CD4-positive, alpha-beta T cell treated with Interleukin-4 for 4 hours (primary cell): ENCODE measurements at regions not wholly inside any gene's neighbourhood (a gene's known extent, or its start where the extent isn't known, plus 50 kb on each side); places are given as distances from the start of the nearest gene placed in this dataset.
"Not testable (repeated sequence)": the region's sequence is repeated elsewhere in the genome, so short reads cannot be mapped to it uniquely, and the experiment has no call there.

Source experiments
- DNase-seq: peaks from one replicate; pipeline ENCODE4 v3.0.0-alpha.2; 2020

DNA sequence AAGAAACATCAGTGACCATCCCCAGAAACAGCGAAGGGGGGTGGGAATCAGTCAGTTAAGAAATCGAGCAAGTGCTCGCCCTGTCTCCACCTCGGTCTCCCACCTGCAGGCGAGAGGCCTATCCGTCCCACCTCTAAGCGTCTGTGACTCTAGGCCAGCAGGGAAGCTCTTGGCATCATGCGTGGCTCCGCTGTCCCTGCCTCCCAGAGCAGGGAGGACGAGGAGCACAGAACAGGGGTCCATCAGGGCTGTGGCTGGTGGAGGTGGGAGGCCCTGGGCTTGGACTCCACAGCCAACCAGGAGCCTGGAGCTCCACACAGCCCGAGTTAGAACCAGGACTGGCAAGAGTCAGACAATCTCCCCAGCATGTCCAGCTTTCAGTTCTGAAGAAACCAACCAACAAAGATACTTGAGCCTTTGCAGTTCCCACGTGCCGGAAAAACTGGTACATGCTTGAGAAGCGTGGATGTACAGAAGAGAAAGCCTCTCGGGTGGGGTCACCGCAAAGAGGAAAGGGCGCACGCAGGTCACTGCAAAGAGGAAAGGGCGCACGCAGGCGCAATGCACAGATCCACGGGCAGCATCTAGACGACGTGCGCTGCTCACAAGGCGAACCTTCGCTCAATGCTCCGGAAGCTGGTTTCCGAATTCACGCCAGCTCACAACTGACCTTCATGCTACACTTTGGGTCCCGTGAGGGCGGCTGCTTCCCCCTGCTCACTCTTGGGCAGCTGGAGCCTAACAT is 104.5 kb upstream of the ALKAL2 start:
- no peak for DNase-seq

DNA sequence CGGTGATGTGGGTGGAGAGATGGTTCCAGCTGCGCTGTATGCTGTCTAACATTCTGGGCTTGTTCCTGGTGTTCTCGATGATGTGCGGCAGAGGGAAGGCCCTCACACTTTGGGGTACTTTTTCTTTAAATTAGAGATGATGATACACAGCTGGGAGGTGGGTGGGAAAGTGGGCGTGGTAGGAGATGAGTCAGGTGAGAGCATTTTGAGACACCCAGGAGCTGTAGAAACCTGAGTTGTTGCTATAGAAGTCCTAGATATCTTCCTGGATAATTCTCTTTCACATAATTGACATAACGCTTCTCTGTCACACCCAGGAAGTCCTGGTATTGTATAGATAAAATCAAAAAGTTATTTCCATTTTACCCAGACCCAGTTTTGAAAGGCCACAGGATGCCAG is 103.8 kb upstream of the ALKAL2 start:
- no peak for DNase-seq

DNA sequence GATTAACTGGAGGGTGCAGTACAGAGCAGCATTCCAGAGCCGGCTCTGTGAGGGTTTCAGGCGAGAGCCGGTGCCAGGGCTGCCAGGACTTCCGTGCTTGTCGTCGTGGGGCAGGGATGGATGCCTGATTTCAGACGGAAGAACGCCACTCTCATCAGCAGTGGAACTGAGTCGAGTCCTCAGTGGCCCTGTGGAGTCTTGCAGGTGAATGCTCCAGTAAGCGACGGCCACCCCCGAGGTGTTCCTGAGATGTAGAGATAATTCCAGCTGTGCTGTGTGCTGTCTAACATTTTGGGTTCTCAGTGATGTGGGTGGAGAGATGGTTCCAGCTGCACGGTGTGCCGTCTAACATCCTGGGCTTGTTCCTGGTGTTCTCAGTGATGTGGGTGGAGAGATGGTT is 103.1 kb upstream of the ALKAL2 start:
- DNase-seq = no peak

DNA sequence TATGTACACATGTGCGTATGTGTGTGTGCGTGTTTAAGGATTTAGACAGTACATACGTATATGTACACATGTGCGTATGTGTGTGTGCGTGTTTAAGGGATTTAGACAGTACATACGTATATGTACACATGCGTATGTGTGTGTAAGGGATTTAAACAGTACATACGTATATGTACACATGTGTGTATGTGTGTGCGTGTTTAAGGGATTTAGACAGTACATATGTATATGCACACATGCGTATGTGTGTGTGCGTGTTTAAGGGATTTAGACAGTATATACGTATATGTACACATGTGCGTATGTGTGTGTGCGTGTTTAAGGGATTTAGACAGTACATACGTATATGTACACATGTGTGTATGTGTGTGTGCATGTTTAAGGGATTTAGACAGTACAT is 102.1 kb upstream of the ALKAL2 start:
- not testable (repeated sequence) for DNase-seq

DNA sequence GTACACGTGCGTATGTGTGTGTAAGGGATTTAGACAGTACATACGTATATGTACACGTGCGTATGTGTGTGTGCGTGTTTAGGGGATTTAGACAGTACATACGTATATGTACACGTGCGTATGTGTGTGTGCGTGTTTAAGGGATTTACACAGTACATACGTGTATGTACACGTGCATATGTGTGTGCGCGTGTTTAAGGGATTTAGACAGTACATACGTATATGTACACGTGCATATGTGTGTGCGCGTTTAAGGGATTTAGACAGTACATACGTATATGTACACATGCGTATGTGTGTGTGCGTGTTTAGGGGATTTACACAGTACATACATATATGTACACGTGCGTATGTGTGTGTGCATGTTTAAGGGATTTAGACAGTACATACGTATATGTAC is 100.9 kb upstream of the ALKAL2 start:
- DNase-seq = not testable (repeated sequence)

DNA sequence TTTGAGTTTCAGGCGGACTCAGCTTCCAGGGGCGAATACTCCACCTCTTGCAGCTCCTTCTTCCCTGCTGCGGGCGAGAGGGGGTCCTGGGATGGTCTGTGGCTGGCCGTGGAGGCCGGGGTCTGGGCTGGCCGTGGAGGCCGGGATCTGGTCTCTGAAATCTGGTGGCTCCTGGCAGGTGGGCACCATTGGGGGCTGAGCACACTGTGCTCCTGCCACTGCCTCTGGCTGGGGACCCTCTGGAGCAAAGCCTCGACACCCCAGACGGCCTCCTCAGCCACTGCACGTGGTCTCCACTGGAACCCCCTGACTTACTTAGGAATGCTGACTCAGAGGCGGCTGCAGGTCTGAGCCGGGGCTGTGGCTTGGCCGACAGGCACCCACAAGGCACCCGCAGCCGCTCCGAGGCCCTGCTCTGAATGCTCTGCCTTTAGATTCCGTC is 100.1 kb upstream of the ALKAL2 start:
- DNase-seq = no peak

DNA sequence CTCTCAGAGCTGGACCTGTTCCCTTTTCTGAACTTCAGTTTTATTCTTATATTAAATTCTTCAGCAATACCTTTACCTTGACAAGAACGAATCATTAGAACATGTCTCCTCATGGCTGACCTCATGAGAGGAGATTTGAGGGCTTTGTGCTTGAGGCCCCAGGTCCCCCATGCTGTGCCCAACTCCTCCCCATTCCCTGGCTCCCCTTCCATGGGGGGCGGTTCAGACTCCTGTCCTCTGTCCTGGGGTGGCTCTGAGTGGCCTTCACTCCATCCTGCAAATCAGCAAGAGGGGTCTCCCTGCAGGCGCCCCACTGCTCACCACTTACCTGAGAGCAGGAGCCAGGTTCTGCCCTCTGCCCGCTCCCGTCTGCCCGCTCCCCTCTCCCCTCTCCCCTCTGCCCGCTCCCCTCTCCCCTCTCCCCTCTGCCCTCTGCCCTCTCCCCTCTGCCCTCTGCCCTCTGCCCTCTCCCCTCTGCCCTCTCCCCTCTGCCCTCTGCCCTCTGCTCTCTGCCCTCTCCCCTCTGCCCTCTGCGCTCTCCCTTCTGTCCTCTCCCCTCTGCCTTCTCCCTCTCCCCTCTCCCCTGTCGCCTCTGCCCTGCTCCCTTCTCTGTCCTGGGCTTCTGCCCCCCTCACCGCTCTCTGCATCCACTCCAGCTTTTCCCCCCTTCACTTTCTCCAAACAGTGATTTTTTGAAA is 98.7 kb upstream of the ALKAL2 start:
- DNase-seq = no peak

DNA sequence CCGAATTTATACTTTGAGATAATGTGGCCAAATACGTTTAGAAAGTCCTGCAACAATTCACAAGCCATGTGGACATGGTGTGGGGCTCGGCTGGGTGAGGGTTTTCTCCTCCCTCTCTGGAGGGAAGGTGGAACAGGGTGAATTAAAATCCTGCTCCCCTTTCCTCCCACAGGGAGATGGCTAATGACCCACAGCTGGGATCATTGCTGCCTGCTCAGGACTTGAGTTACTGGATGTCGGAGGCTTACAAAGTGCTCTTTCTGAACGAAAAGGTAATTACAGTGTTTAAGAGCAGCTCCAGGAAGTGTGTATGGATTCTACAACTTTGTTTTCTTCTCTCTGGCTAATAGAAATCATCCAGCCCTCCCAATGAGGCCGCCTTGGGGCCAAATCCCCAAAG is 97.9 kb upstream of the ALKAL2 start:
- no peak for DNase-seq

DNA sequence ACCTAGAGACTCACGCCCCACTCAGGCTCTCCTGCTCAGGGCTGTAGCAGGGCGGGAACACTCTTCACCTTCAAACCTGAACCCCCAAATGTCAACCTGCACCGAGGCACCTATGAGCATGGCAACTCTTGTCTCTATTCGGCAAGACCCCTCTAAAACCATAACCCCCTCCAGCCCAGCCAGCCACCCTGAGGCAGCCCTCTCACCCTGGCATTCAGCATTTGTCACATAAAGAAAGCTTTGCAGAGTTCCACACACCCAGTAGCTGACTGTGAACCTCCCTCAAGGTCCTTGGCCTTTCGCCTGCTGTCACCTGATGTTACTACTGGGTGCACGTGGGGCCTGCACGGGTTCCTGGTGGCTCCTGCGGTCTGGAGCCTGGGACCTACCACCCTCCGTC is 97.2 kb upstream of the ALKAL2 start:
- DNase-seq = no peak

DNA sequence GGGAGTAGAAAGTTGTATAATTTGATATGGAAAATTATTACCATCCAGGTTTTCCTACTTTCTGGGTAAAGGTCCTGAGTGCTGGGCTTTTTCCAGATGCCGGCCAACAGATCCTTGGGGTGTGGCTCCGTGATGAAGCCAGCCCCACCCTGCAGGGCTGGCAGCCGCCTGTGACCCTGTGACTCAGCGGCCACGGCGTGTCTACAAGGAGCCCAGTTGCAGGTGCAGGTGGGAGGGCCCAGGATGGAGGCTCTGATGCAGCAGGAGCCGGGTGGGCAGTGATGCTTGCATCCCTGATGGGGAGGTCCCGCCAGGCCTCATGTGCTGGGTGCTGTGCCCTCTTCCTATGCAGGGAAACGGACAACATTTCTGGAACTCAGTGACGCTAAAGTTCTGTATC is 96.0 kb upstream of the ALKAL2 start:
- no peak for DNase-seq

DNA sequence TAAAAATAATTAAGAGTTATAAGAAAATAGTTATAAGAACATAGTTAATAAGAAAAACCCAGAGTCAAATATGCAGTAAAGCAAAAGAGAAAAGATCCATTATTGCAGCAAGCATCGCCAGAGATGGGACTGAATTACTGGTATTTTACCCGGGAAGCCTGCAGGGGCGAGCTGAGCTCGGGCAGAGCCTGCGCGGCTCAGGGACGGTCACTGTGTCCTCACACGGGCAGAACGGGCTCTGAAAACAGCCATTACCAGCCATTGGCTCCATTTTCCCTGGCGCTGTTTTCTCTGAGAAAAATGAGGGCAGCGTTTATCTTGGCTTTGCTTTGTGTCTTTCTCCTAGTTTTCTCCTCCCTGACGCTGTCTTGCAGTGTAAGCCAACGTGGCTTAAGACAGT is 95.3 kb upstream of the ALKAL2 start:
- no peak for DNase-seq

DNA sequence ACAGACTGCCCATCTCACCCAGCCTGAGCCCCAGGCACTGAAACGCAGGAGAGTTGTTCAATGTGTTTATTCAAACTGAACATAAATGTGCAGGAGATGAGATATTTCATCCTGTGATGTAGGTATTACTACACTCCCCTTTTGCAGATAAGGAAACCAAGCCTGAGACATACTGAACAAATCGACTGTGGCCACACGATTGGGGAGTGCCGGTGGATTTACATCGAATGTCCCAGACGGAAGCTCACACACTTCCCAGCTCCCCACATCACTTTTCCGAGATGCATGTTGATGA is 94.8 kb upstream of the ALKAL2 start:
- no peak for DNase-seq

DNA sequence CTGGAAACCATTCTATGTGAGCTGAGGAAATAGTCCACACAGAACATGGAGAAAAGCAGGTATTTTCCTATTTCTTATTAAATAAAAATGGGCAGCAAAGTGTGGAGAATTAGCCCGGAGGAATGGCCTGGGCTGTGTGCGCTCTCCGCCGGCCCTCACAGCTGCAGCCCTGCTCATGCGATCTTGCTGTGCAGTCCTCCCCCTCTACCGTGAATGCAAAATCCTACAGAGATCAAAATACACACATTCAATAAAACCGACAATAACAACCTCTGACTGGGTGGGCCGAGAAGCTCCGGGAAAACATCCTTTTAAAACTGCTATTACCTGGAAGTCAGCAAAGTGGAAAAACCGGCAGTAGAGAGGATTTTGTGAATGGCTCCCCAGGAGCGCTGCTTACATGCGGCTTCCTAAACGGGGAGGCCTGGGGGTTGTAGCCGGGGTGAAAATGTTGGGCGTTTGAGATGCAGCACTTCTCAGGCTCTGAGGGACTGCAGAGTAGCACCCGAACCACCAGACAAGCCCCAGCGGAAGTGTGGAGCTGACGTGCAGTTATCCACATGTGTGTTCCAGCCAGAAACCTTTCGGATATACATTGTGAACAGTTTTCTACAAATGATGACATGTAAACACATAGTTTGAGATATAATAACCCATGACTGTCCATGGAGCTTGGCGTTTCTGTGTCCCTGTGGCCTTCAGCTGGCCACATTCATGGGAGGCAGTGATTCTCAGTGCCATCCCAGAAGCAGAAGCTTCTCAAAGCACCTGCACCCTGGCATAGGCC is 94.2 kb upstream of the ALKAL2 start:
- DNase-seq = no peak

DNA sequence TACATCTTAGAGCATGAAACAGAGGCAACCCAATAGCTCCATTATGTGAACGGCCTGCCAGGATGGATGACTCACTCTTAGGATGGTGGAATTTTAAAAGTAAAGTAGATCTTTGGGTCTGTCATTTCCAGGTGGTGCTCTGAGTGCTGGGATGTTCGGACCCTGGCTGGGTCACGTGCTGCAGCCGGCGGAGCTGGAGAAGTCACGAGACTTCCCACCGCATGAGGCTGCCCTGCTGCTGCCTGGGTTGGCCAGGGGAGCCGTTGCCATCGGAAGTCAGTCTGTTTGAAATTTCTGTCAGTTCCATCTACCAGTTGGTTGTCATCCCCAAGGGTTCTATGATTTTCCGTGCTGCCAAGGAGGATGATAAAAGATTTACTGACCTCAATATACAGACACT is 93.3 kb upstream of the ALKAL2 start:
- DNase-seq = no peak

DNA sequence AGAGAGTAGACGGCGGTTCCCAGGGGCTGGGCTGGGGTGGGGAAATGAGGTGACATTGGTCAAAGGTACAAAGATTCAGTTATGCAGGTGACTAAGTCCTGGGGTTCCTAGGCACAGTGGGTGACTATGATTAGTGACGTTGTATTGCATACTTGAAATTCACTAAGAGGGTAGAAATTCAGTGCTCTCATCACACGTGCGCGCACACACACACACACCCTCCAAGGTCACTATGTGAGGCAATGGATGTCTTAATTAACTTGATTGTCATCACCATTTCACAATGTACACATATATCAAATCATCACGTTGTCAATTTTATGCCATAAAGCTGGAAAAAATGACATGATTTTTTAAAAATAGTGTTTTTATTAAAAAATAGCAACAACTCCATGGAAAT is 92.9 kb upstream of the ALKAL2 start:
- no peak for DNase-seq

DNA sequence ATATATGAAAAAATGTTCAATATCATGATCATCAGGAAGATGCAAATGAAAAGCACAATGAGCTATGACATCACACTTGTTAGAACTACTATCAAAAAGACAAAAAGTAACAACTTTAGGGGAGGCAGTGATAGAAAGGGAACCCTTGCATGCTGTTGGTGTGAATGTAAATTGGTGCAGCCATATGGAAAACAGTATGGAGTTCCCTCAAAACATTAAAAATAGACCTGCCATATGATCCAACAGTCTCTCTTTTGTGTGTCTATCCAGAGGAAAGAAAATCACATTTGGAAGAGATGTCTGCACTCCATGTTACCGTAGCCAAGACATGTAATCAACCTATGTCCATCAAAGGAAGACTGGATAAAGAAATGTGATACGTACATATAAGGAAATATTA is 92.3 kb upstream of the ALKAL2 start:
- no peak for DNase-seq

DNA sequence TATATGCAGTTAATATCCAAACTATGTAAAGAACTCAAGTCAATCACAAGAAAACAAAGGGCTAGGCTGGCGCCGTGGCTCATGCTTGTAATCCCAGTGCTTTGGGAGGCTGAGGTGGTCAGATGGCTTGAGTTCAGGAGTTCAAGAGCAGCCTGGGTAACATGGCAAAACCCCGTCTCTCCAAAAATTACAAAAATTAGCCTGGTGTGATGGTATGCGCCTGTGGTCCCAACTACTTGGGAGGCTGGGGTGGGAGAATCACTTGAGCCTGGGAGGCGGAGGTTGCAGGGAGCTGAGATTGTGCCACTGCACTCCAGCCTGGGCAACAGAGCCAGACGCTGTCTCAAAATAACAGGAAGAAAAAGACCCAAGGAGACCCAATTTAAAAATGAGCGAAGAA is 91.9 kb upstream of the ALKAL2 start:
- no peak for DNase-seq

DNA sequence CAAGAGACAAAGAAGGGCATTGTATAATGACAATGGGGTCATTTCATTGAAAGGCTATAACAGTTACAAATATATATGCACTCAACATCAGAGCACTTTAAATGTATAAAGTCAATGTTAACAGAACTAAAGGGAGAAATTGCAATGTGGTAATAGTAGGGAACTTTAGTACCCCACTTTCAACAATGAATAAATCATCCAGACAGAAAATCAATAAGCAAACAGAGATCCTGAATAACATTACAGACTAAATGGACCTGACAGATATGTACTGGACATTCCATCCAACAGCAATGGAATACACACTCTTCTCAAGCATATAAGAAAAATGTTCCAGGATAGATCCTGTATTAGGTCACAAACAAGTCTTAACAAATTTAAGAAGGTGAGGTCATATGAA is 90.5 kb upstream of the ALKAL2 start:
- DNase-seq = no peak

DNA sequence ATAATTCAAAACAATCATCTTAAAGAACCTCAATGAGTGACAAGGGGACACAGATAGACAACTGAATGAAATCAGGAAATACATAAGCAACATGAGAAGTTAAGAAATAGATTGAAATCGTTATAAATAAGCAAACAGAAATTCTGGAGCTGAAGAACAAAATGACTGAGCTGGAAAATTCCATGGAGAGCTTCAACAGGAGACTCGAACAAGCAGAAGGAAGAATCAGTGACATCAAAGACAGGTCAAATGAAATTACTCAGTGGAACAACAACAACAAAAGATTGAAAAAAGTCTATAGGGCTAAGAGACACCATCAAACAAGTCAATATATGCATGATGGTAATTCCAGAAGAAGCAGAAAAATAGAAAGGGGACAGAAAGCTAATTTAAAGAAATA is 89.5 kb upstream of the ALKAL2 start:
- no peak for DNase-seq

DNA sequence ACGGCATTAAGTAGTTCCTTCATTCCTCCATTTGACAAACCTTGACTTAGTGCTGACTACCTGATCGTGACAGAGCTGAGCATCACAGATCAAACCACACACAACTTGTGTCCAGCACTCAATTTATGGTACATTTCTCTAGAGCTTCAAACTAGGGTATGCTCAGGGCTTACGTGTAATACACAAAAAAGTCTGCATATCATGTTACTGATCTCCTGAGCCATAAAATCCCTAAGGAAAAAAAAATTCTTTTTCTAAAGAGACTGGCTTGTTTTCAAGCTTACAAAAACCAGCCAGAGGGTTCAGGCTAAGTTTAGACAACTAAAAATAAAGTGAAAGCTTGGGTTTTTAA is 88.0 kb upstream of the ALKAL2 start:
- DNase-seq = no peak

DNA sequence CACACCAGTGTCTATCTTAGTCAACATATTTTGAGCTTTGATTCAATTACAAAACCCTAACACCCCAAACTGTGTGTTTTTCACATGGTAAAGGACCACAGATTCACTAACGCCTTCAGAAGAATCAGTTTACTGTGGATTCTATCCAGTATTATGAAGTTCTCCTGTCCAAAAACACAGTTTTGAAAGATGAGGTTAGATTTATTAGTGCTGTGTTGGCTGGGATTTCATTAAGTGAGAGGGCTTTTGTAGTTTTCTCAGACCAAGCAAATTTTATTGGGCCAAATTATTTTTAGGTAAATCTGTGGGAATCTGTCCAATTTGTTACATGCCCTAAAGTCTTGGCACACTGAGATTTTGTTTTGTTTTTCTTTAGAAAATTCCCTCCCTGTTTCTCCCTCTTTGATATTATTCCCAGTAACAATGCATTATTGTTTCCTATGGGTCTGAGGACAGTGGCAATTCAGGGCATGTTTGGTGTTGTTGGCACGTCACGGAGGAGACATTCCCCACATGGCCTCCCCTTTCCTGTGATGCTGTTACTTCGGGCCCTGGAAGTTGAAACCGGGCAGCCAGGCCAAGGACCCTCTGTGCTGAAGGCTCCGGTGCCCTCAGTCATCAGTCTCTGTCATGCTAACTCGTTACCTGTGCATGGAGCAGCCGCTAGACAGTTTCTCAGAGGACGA is 87.5 kb upstream of the ALKAL2 start:
- DNase-seq = no peak

DNA sequence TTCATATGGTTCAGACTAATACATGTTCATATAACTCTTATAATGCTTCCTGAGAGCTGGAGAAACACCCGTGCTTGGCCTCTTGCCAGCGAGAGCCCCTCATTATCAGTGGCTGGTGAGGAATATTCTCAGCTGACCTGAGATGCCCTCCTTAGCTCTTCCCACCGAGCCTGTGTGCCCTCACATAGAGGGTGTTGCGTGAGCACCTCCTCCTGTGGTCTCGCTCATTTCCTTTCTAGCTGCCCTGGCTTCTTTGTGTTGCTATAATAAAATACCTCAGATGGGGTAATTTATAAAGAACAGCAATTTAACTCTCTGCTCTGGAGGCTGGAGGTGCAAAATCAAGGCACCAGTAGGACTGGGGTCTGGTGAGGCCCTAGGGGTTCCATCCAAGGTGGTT is 80.5 kb upstream of the ALKAL2 start:
- DNase-seq = no peak

DNA sequence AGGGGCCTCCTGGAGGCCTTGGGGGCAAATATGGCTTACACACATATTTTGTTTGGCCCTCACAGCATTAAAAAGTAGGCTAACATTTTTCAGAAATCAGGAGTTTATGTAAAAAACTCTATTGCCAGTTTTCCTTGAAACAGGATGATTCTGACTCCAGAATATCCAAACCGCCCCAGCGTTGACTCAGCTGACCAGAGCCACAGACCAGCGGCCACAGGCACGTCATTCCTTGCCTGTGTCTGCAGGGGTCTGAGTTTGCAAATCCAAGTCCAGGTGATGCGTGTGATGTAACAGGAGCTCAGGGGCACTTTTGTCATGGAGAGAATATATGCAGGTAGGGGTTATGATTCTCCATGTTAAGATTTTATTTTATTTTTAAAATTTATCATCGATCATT is 79.4 kb upstream of the ALKAL2 start:
- no peak for DNase-seq

DNA sequence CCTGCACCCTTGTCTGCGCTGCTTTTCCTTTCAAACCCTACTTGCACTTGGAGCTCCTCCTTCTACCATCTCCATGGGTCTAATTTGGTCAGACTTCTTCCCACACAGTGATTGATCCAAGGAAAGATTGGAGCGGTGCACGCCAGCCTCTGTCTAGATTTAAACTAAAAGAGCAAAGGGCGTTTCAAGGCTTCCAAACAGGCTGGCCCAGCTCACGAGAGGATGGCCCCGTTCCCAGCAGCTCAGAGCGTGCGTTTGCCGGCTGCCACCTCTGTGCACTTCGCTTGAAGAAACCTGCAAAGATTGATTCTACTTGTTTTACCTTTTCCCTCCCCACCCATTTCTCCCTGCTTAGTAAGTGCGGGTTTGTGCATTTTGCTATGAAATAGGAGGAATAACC is 78.8 kb upstream of the ALKAL2 start:
- DNase-seq = no peak
